Upper lobe of left lung (tissue), 6 donors: ENCODE measurements at regions not wholly inside any gene's neighbourhood (a gene's known extent, or its start where the extent isn't known, plus 50 kb on each side); places are given as distances from the start of the nearest gene placed in this dataset.

Experiments
- ATAC-seq, 2 donors: fragments of 200-7000 bp; cut with Tn5 transposase; one replicate each; pipeline ENCODE4 v1.9.1; 2022; ENCODE audit warnings: mild to moderate bottlenecking in 2 of 2, moderate library complexity in 2 of 2; ENCODE audit not compliant: low FRiP score in 2 of 2
- DNase-seq, 2 donors: peaks; one replicate each; pipeline ENCODE4 v3.0.0-alpha.2; 2019 to 2020
- H3K27ac ChIP-seq, 4 donors: fragments of 200-600 bp; sonication (generic); one replicate each; pipeline ENCODE4 v1.5.1; 2016 to 2019
- H3K27me3 ChIP-seq, 4 donors: fragments of 200-600 bp; sonication (generic); one replicate each; pipeline ENCODE4 v1.5.1; 2017 to 2019
- H3K36me3 ChIP-seq, 4 donors: fragments of 200-600 bp; sonication (generic); one replicate each; pipeline ENCODE4 v1.5.1; 2016 to 2019
- H3K4me1 ChIP-seq, 4 donors: fragments of 200-600 bp; sonication (generic); one replicate each; pipeline ENCODE4 v1.5.1; 2018 to 2019
- H3K4me3 ChIP-seq, 4 donors: fragments of 200-600 bp; sonication (generic); one replicate each; pipeline ENCODE4 v1.5.1; 2017 to 2019; ENCODE audit warnings: mild to moderate bottlenecking in 2 of 4, moderate library complexity in 1 of 4
- H3K9me3 ChIP-seq, 4 donors: fragments of 200-600 bp; sonication (generic); one replicate each; pipeline ENCODE4 v1.5.1; 2018 to 2019
- CTCF ChIP-seq, 6 experiments: fragments of 450-650 bp in 4 of 6; fragments of 200-600 bp in 2 of 6; sonication (generic) in 2 of 6; IDR thresholded peaks; one replicate each; pipeline ENCODE4 v1.5.1; 2016 to 2019; ENCODE audit warnings: antibody characterized with exemption in 6 of 6
- EP300 ChIP-seq, 4 donors: sonication (generic); formaldehyde crosslinking; IDR thresholded peaks; one replicate each; pipeline ENCODE4 v1.5.1; 2017; ENCODE audit warnings: antibody characterized with exemption in 4 of 4, control low read depth in 2 of 4
- POLR2A ChIP-seq, 4 donors: fragments of 450-650 bp; IDR thresholded peaks; one replicate each; pipeline ENCODE4 v1.5.1; 2016 to 2017; ENCODE audit warnings: antibody characterized with exemption in 4 of 4, mild to moderate bottlenecking in 2 of 4
- POLR2AphosphoS5 ChIP-seq, 2 donors: sonication (generic); formaldehyde crosslinking; IDR thresholded peaks; one replicate each; pipeline ENCODE4 v1.5.1; 2017; ENCODE audit warnings: antibody characterized with exemption in 2 of 2
- WGBS, 2 donors: methylation state at CpG; one replicate each; pipeline ENCODE4 v1.1.5; 2017 to 2018; 5-methylcytosine and 5-hydroxymethylcytosine counted together
- donor health status: DM: no; HTN: no; CAD: no; lungs with moderate emphysema.
- donor health status: DM: no; HTN: yes; CAD: no; lungs with severe emphysema.

- DNase-seq (no peak), ATAC-seq (no peak)
- WGBS, 2 donors = 92 to 99% methylated on average over 9 of the region's 9 CpGs
- Histone ChIP-seq H3K9me3 (no peaks in the 10 kb centered on the region), H3K4me1 (no peaks in the 10 kb centered on the region), H3K4me3 (no peak overlapping the region), H3K27ac (no peak overlapping the region), H3K27me3 (no peaks in the 10 kb centered on the region), H3K36me3 (no peaks in the 10 kb centered on the region)
- TF ChIP-seq CTCF (IDR thresholded peaks at IDR 0.05) (no peak), POLR2AphosphoS5 (IDR thresholded peaks at IDR 0.05) (no peak), POLR2A (IDR thresholded peaks at IDR 0.05) (no peak), EP300 (IDR thresholded peaks at IDR 0.05) (no peak)
Observed at GRCh38 chr13:63189712-63190111, 1774.1 kb upstream of the PCDH20 start.

GRCh38 chr13:63184693-63185092 is 1769.0 kb upstream of the PCDH20 start:
- Histone ChIP-seq H3K27ac (no peak overlapping the region), H3K9me3 (no peaks in the 10 kb centered on the region), H3K36me3 (no peaks in the 10 kb centered on the region), H3K27me3 (no peaks in the 10 kb centered on the region), H3K4me3 (no peak overlapping the region), H3K4me1 (no peaks in the 10 kb centered on the region)
- DNase-seq (no peak), ATAC-seq (no peak)
- WGBS, 2 donors = 82 to 87% methylated on average over 2 of the region's 2 CpGs
- TF ChIP-seq POLR2AphosphoS5 (IDR thresholded peaks at IDR 0.05) (no peak), EP300 (IDR thresholded peaks at IDR 0.05) (no peak), POLR2A (IDR thresholded peaks at IDR 0.05) (no peak), CTCF (IDR thresholded peaks at IDR 0.05) (no peak)

- Histone ChIP-seq H3K27me3 (no peaks in the 10 kb centered on the region), H3K27ac (no peak overlapping the region), H3K4me3 (no peak overlapping the region), H3K9me3 (no peaks in the 10 kb centered on the region), H3K36me3 (no peaks in the 10 kb centered on the region), H3K4me1 (no peaks in the 10 kb centered on the region)
- TF ChIP-seq CTCF (IDR thresholded peaks at IDR 0.05) = no peak
- TF ChIP-seq EP300 (IDR thresholded peaks at IDR 0.05) = no peak
- no peak for TF ChIP-seq POLR2AphosphoS5 (IDR thresholded peaks at IDR 0.05)
- no peak for TF ChIP-seq POLR2A (IDR thresholded peaks at IDR 0.05)
- DNase-seq (no peak), ATAC-seq (no peak)
Observed at GRCh38 chr13:63175536-63175935, 1759.9 kb upstream of the PCDH20 start.

- Histone ChIP-seq H3K9me3 (no peaks in the 10 kb centered on the region), H3K27ac (no peak overlapping the region), H3K4me1 (no peaks in the 10 kb centered on the region), H3K4me3 (no peak overlapping the region), H3K36me3 (no peaks in the 10 kb centered on the region), H3K27me3 (no peaks in the 10 kb centered on the region)
- ATAC-seq (no peak), DNase-seq (no peak)
- WGBS, 2 donors = 59 to 62% methylated on average over 7 of the region's 7 CpGs
- TF ChIP-seq POLR2AphosphoS5 (IDR thresholded peaks at IDR 0.05) (no peak), POLR2A (IDR thresholded peaks at IDR 0.05) (no peak), EP300 (IDR thresholded peaks at IDR 0.05) (no peak), CTCF (IDR thresholded peaks at IDR 0.05) (no peak)
Observed at GRCh38 chr13:63167699-63168337, 1752.2 kb upstream of the PCDH20 start.

GRCh38 chr13:63166345-63166744 is 1750.7 kb upstream of the PCDH20 start:
- no peaks in the 10 kb centered on the region for H3K9me3 ChIP-seq
- no peaks in the 10 kb centered on the region for H3K36me3 ChIP-seq
- no peak overlapping the region for H3K27ac ChIP-seq
- H3K4me1 ChIP-seq = no peaks in the 10 kb centered on the region
- H3K27me3 ChIP-seq = no peaks in the 10 kb centered on the region
- 67 to 69% methylated on average over 4 of the region's 4 CpGs for WGBS, 2 donors
- TF ChIP-seq POLR2AphosphoS5 (IDR thresholded peaks at IDR 0.05) (no peak), EP300 (IDR thresholded peaks at IDR 0.05) (no peak), POLR2A (IDR thresholded peaks at IDR 0.05) (no peak), CTCF (IDR thresholded peaks at IDR 0.05) (no peak)
- no peak overlapping the region for H3K4me3 ChIP-seq
- DNase-seq (no peak), ATAC-seq (no peak)
